ENCODE measurements at regions not wholly inside any gene's neighbourhood (a gene's known extent, or its start where the extent isn't known, plus 50 kb on each side); places are given as distances from the start of the nearest gene placed in this dataset.

DNA sequence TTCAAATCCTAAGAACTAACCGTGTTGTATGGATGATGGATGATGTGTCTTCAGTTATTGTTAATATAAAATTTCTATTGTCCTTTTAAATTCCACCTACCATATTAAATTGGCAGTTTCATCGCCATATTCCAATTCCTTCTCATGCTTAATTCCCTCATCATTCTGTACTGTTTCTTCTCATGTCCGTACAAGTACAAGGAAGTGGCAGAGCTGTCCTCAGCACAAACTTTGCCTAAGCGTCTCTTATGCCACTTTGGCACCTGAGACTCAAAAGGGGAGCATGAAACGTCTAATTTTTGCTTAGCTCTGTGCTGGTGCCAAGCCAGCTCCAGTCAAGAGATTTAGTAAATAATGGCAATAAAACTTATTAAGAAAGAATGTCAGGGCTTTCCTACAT lies 158.2 kb upstream of the LAMA2 start:
- H3K79me2 ChIP-seq (ENCODE audit: insufficient read depth, low read length): no peaks in the 10 kb centered on the region
- DNase-seq (ENCODE audit: insufficient read length, low spot score, missing footprints): no peak
- no peak overlapping the region for H3K27ac ChIP-seq (ENCODE audit: low read depth, low read length)
- H3K4me3 ChIP-seq (ENCODE audit: insufficient read depth, low read length): no peak overlapping the region
- no peak overlapping the region for H2AFZ ChIP-seq (ENCODE audit: low read length)
- H3K27me3 ChIP-seq (ENCODE audit: insufficient read depth, low read length): no peaks in the 10 kb centered on the region
- no peak overlapping the region for H3K4me2 ChIP-seq (ENCODE audit: insufficient read depth, low read length)
- H3K36me3 ChIP-seq (ENCODE audit: insufficient read depth, low read length): no peaks in the 10 kb centered on the region
- H3K4me1 ChIP-seq (ENCODE audit: insufficient read depth, low read length): no peaks in the 10 kb centered on the region
- no peak for TF ChIP-seq CTCF (IDR thresholded peaks at IDR 0.05; ENCODE audit: extremely low read depth, low read depth, low read length)
- H3K9me3 ChIP-seq (ENCODE audit: low read depth, low read length): no peaks in the 10 kb centered on the region
- H4K20me1 ChIP-seq (ENCODE audit: insufficient read depth, low read length): no peaks in the 10 kb centered on the region

GRCh38 chr6:128723667-128724066 lies 159.3 kb upstream of the LAMA2 start:
- Histone ChIP-seq H4K20me1 (ENCODE audit: insufficient read depth, low read length) (no peaks in the 10 kb centered on the region), H3K4me2 (ENCODE audit: insufficient read depth, low read length) (no peak overlapping the region), H2AFZ (ENCODE audit: low read length) (no peak overlapping the region), H3K9me3 (ENCODE audit: low read depth, low read length) (no peaks in the 10 kb centered on the region), H3K79me2 (ENCODE audit: insufficient read depth, low read length) (no peaks in the 10 kb centered on the region), H3K36me3 (ENCODE audit: insufficient read depth, low read length) (no peaks in the 10 kb centered on the region), H3K27ac (ENCODE audit: low read depth, low read length) (no peak overlapping the region), H3K4me1 (ENCODE audit: insufficient read depth, low read length) (no peaks in the 10 kb centered on the region), H3K27me3 (ENCODE audit: insufficient read depth, low read length) (no peaks in the 10 kb centered on the region), H3K4me3 (ENCODE audit: insufficient read depth, low read length) (no peak overlapping the region)
- TF ChIP-seq CTCF (IDR thresholded peaks at IDR 0.05; ENCODE audit: extremely low read depth, low read depth, low read length): no peak
- DNase-seq (ENCODE audit: insufficient read length, low spot score, missing footprints): no peak

- no peaks in the 10 kb centered on the region for H3K36me3 ChIP-seq (ENCODE audit: insufficient read depth, low read length)
- no peaks in the 10 kb centered on the region for H4K20me1 ChIP-seq (ENCODE audit: insufficient read depth, low read length)
- H2AFZ ChIP-seq (ENCODE audit: low read length): no peak overlapping the region
- TF ChIP-seq CTCF (IDR thresholded peaks at IDR 0.05; ENCODE audit: extremely low read depth, low read depth, low read length): no peak
- H3K4me1 ChIP-seq (ENCODE audit: insufficient read depth, low read length): no peaks in the 10 kb centered on the region
- H3K79me2 ChIP-seq (ENCODE audit: insufficient read depth, low read length): no peaks in the 10 kb centered on the region
- no peaks in the 10 kb centered on the region for H3K9me3 ChIP-seq (ENCODE audit: low read depth, low read length)
- no peak overlapping the region for H3K4me3 ChIP-seq (ENCODE audit: insufficient read depth, low read length)
- no peak for DNase-seq (ENCODE audit: insufficient read length, low spot score, missing footprints)
- no peak overlapping the region for H3K27ac ChIP-seq (ENCODE audit: low read depth, low read length)
- no peaks in the 10 kb centered on the region for H3K27me3 ChIP-seq (ENCODE audit: insufficient read depth, low read length)
- H3K4me2 ChIP-seq (ENCODE audit: insufficient read depth, low read length): no peak overlapping the region
Observed at GRCh38 chr6:128720891-128721290, 162.0 kb upstream of the LAMA2 start.

- H3K79me2 ChIP-seq (ENCODE audit: insufficient read depth, low read length): no peaks in the 10 kb centered on the region
- no peak overlapping the region for H3K4me2 ChIP-seq (ENCODE audit: insufficient read depth, low read length)
- no peak overlapping the region for H3K27ac ChIP-seq (ENCODE audit: low read depth, low read length)
- DNase-seq (ENCODE audit: insufficient read length, low spot score, missing footprints): no peak
- no peaks in the 10 kb centered on the region for H3K27me3 ChIP-seq (ENCODE audit: insufficient read depth, low read length)
- H4K20me1 ChIP-seq (ENCODE audit: insufficient read depth, low read length): no peaks in the 10 kb centered on the region
- no peak overlapping the region for H3K4me3 ChIP-seq (ENCODE audit: insufficient read depth, low read length)
- no peaks in the 10 kb centered on the region for H3K9me3 ChIP-seq (ENCODE audit: low read depth, low read length)
- TF ChIP-seq CTCF (IDR thresholded peaks at IDR 0.05; ENCODE audit: extremely low read depth, low read depth, low read length): no peak
- no peaks in the 10 kb centered on the region for H3K36me3 ChIP-seq (ENCODE audit: insufficient read depth, low read length)
- H2AFZ ChIP-seq (ENCODE audit: low read length): no peak overlapping the region
- no peaks in the 10 kb centered on the region for H3K4me1 ChIP-seq (ENCODE audit: insufficient read depth, low read length)
Observed at GRCh38 chr6:128719786-128720185, 163.2 kb upstream of the LAMA2 start.

Measured in osteoblast (primary cell).